ENCODE measurements at regions not wholly inside any gene's neighbourhood (a gene's known extent, or its start where the extent isn't known, plus 50 kb on each side); places are given as distances from the start of the nearest gene placed in this dataset.

GRCh38 chr6:25083784-25084507 is 148.2 kb upstream of the RIPOR2 start:
- H3K4me2 ChIP-seq (ENCODE audit: low read depth, low read length, poor library complexity, severe bottlenecking): no peak overlapping the region

GRCh38 chr6:25084508-25084833 is 148.7 kb upstream of the RIPOR2 start:
- Histone ChIP-seq H3K79me2 (ENCODE audit: insufficient read depth, low read length) (no peaks in the 10 kb centered on the region), H3K9ac (ENCODE audit: low read depth, low read length, poor library complexity, severe bottlenecking) (no peak overlapping the region), H3K36me3 (ENCODE audit: insufficient read depth, low read length) (no peaks in the 10 kb centered on the region), H3F3A (ENCODE audit: low read depth) (peaks cover 7% of the 10 kb centered on the region), H4K20me1 (ENCODE audit: insufficient read depth, low read length, poor library complexity, severe bottlenecking) (no peaks in the 10 kb centered on the region), H3K4me3 (ENCODE audit: low read length, poor library complexity, severe bottlenecking) (no peak overlapping the region), H3K27me3 (ENCODE audit: insufficient read depth, low read length, poor library complexity, severe bottlenecking) (no peaks in the 10 kb centered on the region), H3K9me3 (ENCODE audit: insufficient read depth, low read depth, low read length) (no peaks in the 10 kb centered on the region), H3K4me1 (ENCODE audit: insufficient read depth, low read length, poor library complexity, severe bottlenecking) (peaks cover 27% of the 10 kb centered on the region), H2AFZ (ENCODE audit: low read length) (no peak overlapping the region), H3K4me2 (ENCODE audit: low read depth, low read length, poor library complexity, severe bottlenecking) (no peak overlapping the region), H3K9me2 (replicated peaks; ENCODE audit: low read depth, low read length) (no peaks in the 10 kb centered on the region)
- TF ChIP-seq CTCF (conservative IDR thresholded peaks at IDR 0.05; ENCODE audit: low read length) (no peak), EZH2phosphoT487 (IDR thresholded peaks at IDR 0.05; ENCODE audit: borderline replicate concordance) (no peak)

More at GRCh38 chr6:25083784-25084507, 148.2 kb upstream of the RIPOR2 start:
- no peaks in the 10 kb centered on the region for H3K9me3 ChIP-seq (ENCODE audit: insufficient read depth, low read depth, low read length)
- no peaks in the 10 kb centered on the region for H3K9me2 ChIP-seq (replicated peaks; ENCODE audit: low read depth, low read length)
- H3K4me1 ChIP-seq (ENCODE audit: insufficient read depth, low read length, poor library complexity, severe bottlenecking): peaks cover 27% of the 10 kb centered on the region
- peaks cover 7% of the 10 kb centered on the region for H3F3A ChIP-seq (ENCODE audit: low read depth)
- H3K4me3 ChIP-seq (ENCODE audit: low read length, poor library complexity, severe bottlenecking): no peak overlapping the region
- H3K79me2 ChIP-seq (ENCODE audit: insufficient read depth, low read length): no peaks in the 10 kb centered on the region
- no peaks in the 10 kb centered on the region for H3K36me3 ChIP-seq (ENCODE audit: insufficient read depth, low read length)
- H3K9ac ChIP-seq (ENCODE audit: low read depth, low read length, poor library complexity, severe bottlenecking): no peak overlapping the region
- H2AFZ ChIP-seq (ENCODE audit: low read length): no peak overlapping the region
- H4K20me1 ChIP-seq (ENCODE audit: insufficient read depth, low read length, poor library complexity, severe bottlenecking): no peaks in the 10 kb centered on the region
- H3K27me3 ChIP-seq (ENCODE audit: insufficient read depth, low read length, poor library complexity, severe bottlenecking): no peaks in the 10 kb centered on the region
- TF ChIP-seq EZH2phosphoT487 (IDR thresholded peaks at IDR 0.05; ENCODE audit: borderline replicate concordance) (no peak), CTCF (conservative IDR thresholded peaks at IDR 0.05; ENCODE audit: low read length) (no peak)

GRCh38 chr6:25085756-25086155 is 150.0 kb upstream of the RIPOR2 start:
- Histone ChIP-seq H3F3A (ENCODE audit: low read depth) (peaks cover 7% of the 10 kb centered on the region), H2AFZ (ENCODE audit: low read length) (no peak overlapping the region), H3K9me3 (ENCODE audit: insufficient read depth, low read depth, low read length) (no peaks in the 10 kb centered on the region), H3K79me2 (ENCODE audit: insufficient read depth, low read length) (no peaks in the 10 kb centered on the region), H3K36me3 (ENCODE audit: insufficient read depth, low read length) (no peaks in the 10 kb centered on the region), H3K9me2 (replicated peaks; ENCODE audit: low read depth, low read length) (no peaks in the 10 kb centered on the region), H3K9ac (ENCODE audit: low read depth, low read length, poor library complexity, severe bottlenecking) (peak overlapping the region; percentile 45), H3K27me3 (ENCODE audit: insufficient read depth, low read length, poor library complexity, severe bottlenecking) (no peaks in the 10 kb centered on the region), H3K4me2 (ENCODE audit: low read depth, low read length, poor library complexity, severe bottlenecking) (peak overlapping the region; percentile 74), H4K20me1 (ENCODE audit: insufficient read depth, low read length, poor library complexity, severe bottlenecking) (no peaks in the 10 kb centered on the region), H3K4me1 (ENCODE audit: insufficient read depth, low read length, poor library complexity, severe bottlenecking) (peaks cover 27% of the 10 kb centered on the region), H3K4me3 (ENCODE audit: low read length, poor library complexity, severe bottlenecking) (peak overlapping the region; percentile 57)
- no peak for TF ChIP-seq CTCF (conservative IDR thresholded peaks at IDR 0.05; ENCODE audit: low read length)
- TF ChIP-seq EZH2phosphoT487 (IDR thresholded peaks at IDR 0.05; ENCODE audit: borderline replicate concordance): no peak

Measured in Loucy (cell line).